ENCODE measurements at regions not wholly inside any gene's neighbourhood (a gene's known extent, or its start where the extent isn't known, plus 50 kb on each side); places are given as distances from the start of the nearest gene placed in this dataset.
A peak's percentile ranks its signal among the peaks of the same experiment; 100 is the strongest.

GRCh38 chr6:168157272-168158212 lies 78.5 kb upstream of the FRMD1 start:
- intact Hi-C loops (cut with DNase I), result loop anchor here in 1 of 3 donors (10.0 kb wide), 1 partner anchor 197 kb away; no protein-coding TSS in a partner anchor
- no peaks in the 10 kb centered on the region for H3K27me3 ChIP-seq
- H3K36me3 ChIP-seq, result no peaks in the 10 kb centered on the region
- no peak overlapping the region for H3K4me3 ChIP-seq
- no peak for FAIRE-seq
- H3K9me3 ChIP-seq, result no peaks in the 10 kb centered on the region
- peaks cover 0 to 4% (median 0%) of the 10 kb centered on the region in 3 donors for H3K4me1 ChIP-seq
- 49 to 56% methylated on average over 18 of the region's 18 CpGs for WGBS, 2 donors
- no peak for TF ChIP-seq CTCF (IDR thresholded peaks at IDR 0.05)
- ATAC-seq, result peak in 3 of 4 donors; percentile 43 to 71 (median 55)
- no peak overlapping the region for H3K27ac ChIP-seq
- DNase-seq, result no peak

DNA sequence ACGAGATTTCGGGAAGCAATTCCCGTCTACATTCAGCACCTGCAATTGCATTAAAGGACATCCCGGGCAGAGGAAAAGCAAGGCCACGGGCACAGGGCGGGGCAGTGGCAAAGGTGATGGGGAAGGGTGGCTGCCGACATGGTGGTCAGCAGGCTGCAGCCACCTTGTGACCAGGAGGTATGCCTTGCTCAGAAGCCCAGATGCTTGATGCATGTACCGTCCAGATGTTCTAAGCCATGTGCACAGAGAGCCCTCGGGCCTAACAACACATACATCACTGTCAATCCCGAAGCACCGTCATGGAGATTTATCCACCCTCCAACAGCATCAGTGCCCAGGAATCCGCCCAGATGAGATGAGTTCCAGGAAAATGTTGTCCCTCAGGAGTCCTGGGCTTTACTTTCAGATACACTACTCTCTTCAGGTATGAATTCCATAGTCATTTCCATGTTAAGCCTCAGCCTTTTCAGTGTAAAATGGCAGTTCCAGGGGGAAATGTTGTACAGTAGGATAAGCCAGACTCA lies 77.8 kb upstream of the FRMD1 start:
- WGBS, 2 donors, result 73 to 83% methylated on average over 12 of the region's 12 CpGs
- TF ChIP-seq CTCF (IDR thresholded peaks at IDR 0.05), result no peak
- DNase-seq (no peak), ATAC-seq (no peak), FAIRE-seq (no peak)
- Histone ChIP-seq H3K27ac (no peak overlapping the region), H3K4me3 (no peak overlapping the region), H3K36me3 (no peaks in the 10 kb centered on the region), H3K27me3 (no peaks in the 10 kb centered on the region), H3K9me3 (no peaks in the 10 kb centered on the region), H3K4me1 (peaks cover 0 to 4% (median 0%) of the 10 kb centered on the region in 3 donors)
- intact Hi-C loops (cut with DNase I), result loop anchor here in 1 of 3 donors (10.0 kb wide), 1 partner anchor 198 kb away; no protein-coding TSS in a partner anchor

DNA sequence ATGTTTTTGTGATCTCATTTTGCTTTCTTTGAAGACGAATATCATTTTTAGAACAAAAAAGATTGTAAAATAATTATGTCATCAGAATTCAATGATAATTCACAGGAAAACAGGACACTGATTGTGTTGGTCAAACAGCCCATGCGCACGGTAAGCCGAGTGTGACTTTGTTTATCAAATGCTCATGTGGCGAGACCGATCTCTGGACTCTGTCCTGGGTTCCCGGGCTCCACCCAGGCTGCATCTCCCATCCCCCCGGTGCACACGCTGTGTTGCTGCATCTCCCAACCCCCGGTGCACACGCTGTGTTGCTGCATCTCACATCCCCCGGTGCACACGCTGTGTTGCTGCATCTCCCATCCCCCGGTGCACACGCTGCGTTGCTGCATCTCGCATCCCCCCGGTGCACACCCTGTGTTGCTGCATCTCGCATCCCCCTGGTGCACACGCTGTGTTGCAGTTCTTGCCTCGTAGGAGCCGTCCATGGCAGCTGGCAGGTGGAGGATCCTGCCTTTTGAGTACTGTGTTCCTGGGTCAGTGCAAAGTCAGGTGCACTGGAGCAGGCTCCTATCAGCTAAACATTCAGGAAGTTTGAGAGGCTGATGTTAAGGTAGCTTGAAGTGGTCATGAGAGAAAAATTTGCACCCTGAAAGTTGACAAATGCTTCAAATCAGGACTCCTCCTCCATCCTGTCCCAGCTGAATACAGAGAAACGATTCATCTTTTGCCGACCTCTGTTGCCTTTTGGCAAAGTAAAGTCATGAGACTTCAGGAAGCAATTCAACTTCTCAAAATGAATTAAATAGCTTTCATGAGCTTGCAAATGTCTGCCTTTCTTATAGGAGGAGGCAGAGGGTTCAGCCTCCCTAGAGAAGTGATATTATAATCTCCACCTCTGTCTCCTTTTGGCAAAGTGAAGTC lies 77.1 kb upstream of the FRMD1 start:
- H3K27ac ChIP-seq, result no peak overlapping the region
- no peak for ATAC-seq
- peaks cover 0 to 4% (median 0%) of the 10 kb centered on the region in 3 donors for H3K4me1 ChIP-seq
- WGBS, 2 donors, result 71 to 83% methylated on average over 24 of the region's 24 CpGs
- no peaks in the 10 kb centered on the region for H3K9me3 ChIP-seq
- no peaks in the 10 kb centered on the region for H3K27me3 ChIP-seq
- no peak overlapping the region for H3K4me3 ChIP-seq
- no peak for DNase-seq
- intact Hi-C loops (cut with DNase I), result loop anchor here in 1 of 3 donors (10.0 kb wide), 1 partner anchor 199 kb away; no protein-coding TSS in a partner anchor
- no peak for TF ChIP-seq CTCF (IDR thresholded peaks at IDR 0.05)
- no peaks in the 10 kb centered on the region for H3K36me3 ChIP-seq
- FAIRE-seq, result no peak

GRCh38 chr6:168155193-168155592 lies 76.2 kb upstream of the FRMD1 start:
- no peak for DNase-seq
- FAIRE-seq, result no peak
- intact Hi-C loops (cut with DNase I), result loop anchor here in 1 of 3 donors (10.0 kb wide), 1 partner anchor 200 kb away; no protein-coding TSS in a partner anchor
- H3K4me3 ChIP-seq, result no peak overlapping the region
- peaks cover 0 to 3% (median 0%) of the 10 kb centered on the region in 4 donors for H3K27me3 ChIP-seq
- peaks cover 0 to 4% (median 0%) of the 10 kb centered on the region in 3 donors for H3K4me1 ChIP-seq
- H3K27ac ChIP-seq, result no peak overlapping the region
- WGBS, 2 donors, result 85 to 91% methylated on average over 5 of the region's 5 CpGs
- H3K9me3 ChIP-seq, result no peaks in the 10 kb centered on the region
- no peak for TF ChIP-seq CTCF (IDR thresholded peaks at IDR 0.05)
- ATAC-seq, result no peak
- no peaks in the 10 kb centered on the region for H3K36me3 ChIP-seq
